DOHH2 (cell line): ENCODE measurements at regions not wholly inside any gene's neighbourhood (a gene's known extent, or its start where the extent isn't known, plus 50 kb on each side); places are given as distances from the start of the nearest gene placed in this dataset.

Source experiments
- H3F3A ChIP-seq: fragments of 200-600 bp; sonication (generic), shearing (Covaris generic); 2 replicates; pipeline ENCODE4 v1.6.0; 2016; ENCODE audit warnings: antibody characterized with exemption, mild to moderate bottlenecking; ENCODE audit not compliant: control insufficient read depth, insufficient read depth
- H3K27ac ChIP-seq: fragments of 200-600 bp; sonication (generic); 2 replicates; pipeline ENCODE4 v1.5.1; 2014; ENCODE audit warnings: low read depth, mild to moderate bottlenecking, low read length, moderate library complexity
- H3K27me3 ChIP-seq: fragments of 200-600 bp; sonication (generic); 2 replicates; pipeline ENCODE4 v1.6.1; 2014; ENCODE audit warnings: mild to moderate bottlenecking, low read length, mixed read lengths; ENCODE audit not compliant: control insufficient read depth
- H3K36me3 ChIP-seq: fragments of 200-600 bp; sonication (generic); 2 replicates; pipeline ENCODE4 v1.6.1; 2014; ENCODE audit warnings: mild to moderate bottlenecking, low read length, moderate library complexity, mixed read lengths; ENCODE audit not compliant: control insufficient read depth
- H3K4me1 ChIP-seq: fragments of 200-600 bp; sonication (generic); 2 replicates; pipeline ENCODE4 v1.6.1; 2014; ENCODE audit warnings: mild to moderate bottlenecking, low read length, mixed read lengths; ENCODE audit not compliant: control insufficient read depth
- H3K4me2 ChIP-seq: fragments of 200-600 bp; sonication (generic); 2 replicates; pipeline ENCODE4 v1.6.0; 2014; ENCODE audit warnings: mild to moderate bottlenecking, low read length, moderate library complexity
- H3K4me3 ChIP-seq: fragments of 200-600 bp; sonication (generic); 2 replicates; pipeline ENCODE4 v1.5.1; 2014; ENCODE audit warnings: mild to moderate bottlenecking, low read length, mixed read lengths
- H3K79me2 ChIP-seq: fragments of 200-600 bp; sonication (generic); 2 replicates; pipeline ENCODE4 v1.6.1; 2014; ENCODE audit warnings: mild to moderate bottlenecking, low read length, mixed read lengths; ENCODE audit not compliant: control insufficient read depth
- H3K9me2 ChIP-seq: fragments of 200-600 bp; sonication (generic); replicated peaks from 2 replicates; pipeline ENCODE4 v1.6.1; 2014; ENCODE audit warnings: mild to moderate bottlenecking, low read length, mixed read lengths; ENCODE audit not compliant: control insufficient read depth
- H3K9me3 ChIP-seq: fragments of 200-600 bp; sonication (generic); 2 replicates; pipeline ENCODE4 v1.6.1; 2014; ENCODE audit warnings: antibody characterized with exemption, low read length, mixed read lengths; ENCODE audit not compliant: control insufficient read depth, insufficient read depth
- H4K20me1 ChIP-seq: fragments of 200-600 bp; sonication (generic); 2 replicates; pipeline ENCODE4 v1.6.0; 2014; ENCODE audit warnings: low read depth, mild to moderate bottlenecking, antibody characterized with exemption, low read length, moderate library complexity; ENCODE audit not compliant: control insufficient read depth, insufficient read depth
- EZH2phosphoT487 ChIP-seq: fragments of 200-600 bp; sonication (generic); IDR thresholded peaks from 2 replicates; pipeline ENCODE4 v1.6.1; 2017; ENCODE audit warnings: borderline replicate concordance, mild to moderate bottlenecking, antibody characterized with exemption, low read length, moderate library complexity, mixed read lengths
- TF ChIP-seq, protein P1 (sequence below): fragments of 200-600 bp; sonication (generic); IDR thresholded peaks from one replicate; pipeline ENCODE4 v1.5.1; 2014; ENCODE audit warnings: antibody characterized with exemption, mild to moderate bottlenecking, low read depth, low read length; ENCODE audit not compliant: poor library complexity, severe bottlenecking

DNA sequence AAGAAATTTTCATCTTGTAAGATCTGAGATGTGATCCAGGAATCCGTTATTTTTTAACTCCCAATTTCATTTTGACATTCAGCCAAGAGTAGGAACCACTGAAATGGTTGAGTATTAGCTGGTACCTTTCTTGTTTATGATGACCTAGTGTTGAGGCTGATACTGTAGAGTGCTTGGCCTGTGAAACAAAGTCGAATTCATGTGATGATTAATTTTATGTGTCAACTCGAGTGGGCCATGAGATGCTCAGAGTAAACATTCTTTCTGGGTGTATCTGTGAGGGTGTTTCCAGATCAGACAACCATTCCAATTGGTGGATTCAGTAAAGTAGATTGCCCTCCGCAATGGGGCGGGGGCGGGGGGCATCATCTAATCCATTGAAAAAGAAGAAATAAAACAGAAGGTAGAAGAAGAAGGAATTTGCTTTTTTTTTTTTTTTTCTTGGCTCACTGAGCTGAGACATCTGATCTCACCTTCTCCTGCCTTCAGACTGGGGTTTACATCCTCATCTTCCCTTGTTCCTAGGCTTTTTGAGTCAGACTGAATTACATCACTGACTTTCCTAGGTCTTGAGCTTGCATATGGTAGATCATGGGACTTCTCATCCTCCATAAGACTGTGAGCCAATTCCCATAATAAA, 264.6 kb upstream of the KCNJ16 start:
- Histone ChIP-seq H3F3A (no peaks in the 10 kb centered on the region), H3K4me1 (no peaks in the 10 kb centered on the region), H3K36me3 (no peaks in the 10 kb centered on the region), H4K20me1 (no peaks in the 10 kb centered on the region), H3K27me3 (no peaks in the 10 kb centered on the region), H3K27ac (no peak overlapping the region), H3K9me2 (0 out of 2 replicates have a peak, but pooled peaks cover 2% of the 10 kb centered on the region), H3K79me2 (no peaks in the 10 kb centered on the region), H3K4me3 (no peak overlapping the region), H3K9me3 (no peaks in the 10 kb centered on the region), H3K4me2 (no peak overlapping the region)
- TF ChIP-seq, protein P1, sequence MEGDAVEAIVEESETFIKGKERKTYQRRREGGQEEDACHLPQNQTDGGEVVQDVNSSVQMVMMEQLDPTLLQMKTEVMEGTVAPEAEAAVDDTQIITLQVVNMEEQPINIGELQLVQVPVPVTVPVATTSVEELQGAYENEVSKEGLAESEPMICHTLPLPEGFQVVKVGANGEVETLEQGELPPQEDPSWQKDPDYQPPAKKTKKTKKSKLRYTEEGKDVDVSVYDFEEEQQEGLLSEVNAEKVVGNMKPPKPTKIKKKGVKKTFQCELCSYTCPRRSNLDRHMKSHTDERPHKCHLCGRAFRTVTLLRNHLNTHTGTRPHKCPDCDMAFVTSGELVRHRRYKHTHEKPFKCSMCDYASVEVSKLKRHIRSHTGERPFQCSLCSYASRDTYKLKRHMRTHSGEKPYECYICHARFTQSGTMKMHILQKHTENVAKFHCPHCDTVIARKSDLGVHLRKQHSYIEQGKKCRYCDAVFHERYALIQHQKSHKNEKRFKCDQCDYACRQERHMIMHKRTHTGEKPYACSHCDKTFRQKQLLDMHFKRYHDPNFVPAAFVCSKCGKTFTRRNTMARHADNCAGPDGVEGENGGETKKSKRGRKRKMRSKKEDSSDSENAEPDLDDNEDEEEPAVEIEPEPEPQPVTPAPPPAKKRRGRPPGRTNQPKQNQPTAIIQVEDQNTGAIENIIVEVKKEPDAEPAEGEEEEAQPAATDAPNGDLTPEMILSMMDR, result no peak
- no peak for TF ChIP-seq EZH2phosphoT487

DNA sequence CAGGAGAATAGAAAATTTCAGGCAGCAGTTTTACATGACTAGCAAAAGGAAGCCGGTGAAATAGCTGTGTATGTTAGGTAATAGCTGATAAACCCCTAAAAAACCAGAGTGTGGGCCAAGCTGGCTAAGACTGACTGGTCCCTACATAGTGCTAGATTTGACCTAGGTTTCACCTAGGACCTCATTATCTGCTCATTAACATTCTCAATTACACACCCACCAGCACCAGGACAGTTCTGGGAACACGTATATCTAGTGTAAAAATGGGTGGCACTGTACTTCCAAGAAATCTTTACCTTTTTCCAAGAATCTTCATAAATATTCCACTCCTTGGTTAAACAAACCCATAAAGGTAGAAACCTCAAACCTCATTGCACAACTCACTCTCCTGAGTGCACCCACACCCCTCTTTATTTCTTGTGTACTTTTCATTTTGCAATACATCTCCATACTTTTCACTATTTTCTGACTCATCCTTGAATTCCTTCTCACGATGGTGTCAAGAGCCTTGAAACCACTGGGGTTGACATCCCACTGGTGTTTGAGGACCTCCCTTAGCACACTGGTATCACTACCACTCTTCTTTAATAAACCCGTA, 262.7 kb upstream of the KCNJ16 start:
- TF ChIP-seq, protein P1, result no peak
- TF ChIP-seq EZH2phosphoT487, result no peak
- Histone ChIP-seq H3K4me1 (no peaks in the 10 kb centered on the region), H4K20me1 (no peaks in the 10 kb centered on the region), H3K4me3 (no peak overlapping the region), H3K9me2 (no peaks in the 10 kb centered on the region), H3F3A (no peaks in the 10 kb centered on the region), H3K79me2 (no peaks in the 10 kb centered on the region), H3K4me2 (no peak overlapping the region), H3K27me3 (no peaks in the 10 kb centered on the region), H3K9me3 (no peaks in the 10 kb centered on the region), H3K27ac (no peak overlapping the region), H3K36me3 (no peaks in the 10 kb centered on the region)

DNA sequence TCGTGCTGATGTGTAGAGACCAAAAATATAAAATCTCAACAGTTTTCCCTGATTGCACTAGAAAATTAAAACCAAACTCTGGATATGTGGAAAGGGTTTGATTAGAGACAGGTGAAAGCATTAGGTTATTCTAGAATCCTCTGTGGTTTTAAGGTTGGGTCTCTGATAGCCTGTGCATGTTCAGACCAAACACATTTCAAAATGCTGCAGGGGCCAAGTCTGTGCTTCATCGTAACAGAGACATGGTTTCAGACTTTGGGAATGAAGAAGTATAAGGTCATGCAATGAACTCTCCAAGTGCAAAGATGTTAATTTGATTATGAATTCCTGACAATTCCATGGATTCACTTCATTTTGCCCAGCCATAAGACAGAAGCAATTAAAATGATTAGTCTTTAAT, 261.0 kb upstream of the KCNJ16 start:
- Histone ChIP-seq H3K27ac (no peak overlapping the region), H3K9me2 (no peaks in the 10 kb centered on the region), H3F3A (no peaks in the 10 kb centered on the region), H3K4me3 (no peak overlapping the region), H3K9me3 (no peaks in the 10 kb centered on the region), H3K36me3 (no peaks in the 10 kb centered on the region), H3K4me1 (no peaks in the 10 kb centered on the region), H3K4me2 (no peak overlapping the region), H3K27me3 (no peaks in the 10 kb centered on the region), H3K79me2 (no peaks in the 10 kb centered on the region), H4K20me1 (no peaks in the 10 kb centered on the region)
- TF ChIP-seq, protein P1, result no peak
- no peak for TF ChIP-seq EZH2phosphoT487
